H1 (cell line): ENCODE measurements at regions not wholly inside any gene's neighbourhood (a gene's known extent, or its start where the extent isn't known, plus 50 kb on each side); places are given as distances from the start of the nearest gene placed in this dataset.
A peak's percentile ranks its signal among the peaks of the same experiment; 100 is the strongest.

Experiments
- CTCF ChIA-PET: fragments of 300-600 bp; sonication (Branson Sonifier 250); formaldehyde crosslinking; loops from one replicate; lab custom pipeline; 2021; ENCODE audit not compliant: partially characterized antibody; lab: Charles Lee
- POLR2A ChIA-PET: fragments of 300-600 bp; sonication (Branson Sonifier 250); formaldehyde crosslinking; loops from one replicate; lab custom pipeline; 2021; ENCODE audit warnings: inconsistent platforms; ENCODE audit not compliant: partially characterized antibody; lab: Charles Lee
- DNase-seq, 2 experiments: peaks; one replicate each; pipeline versions ENCODE4 v3.0.0 to v3.0.0-alpha.2; 2010 to 2022; ENCODE audit warnings: low spot score in 2 of 2, low read depth in 1 of 2, mixed read lengths in 1 of 2
- FAIRE-seq: peaks from 2 replicates; lab custom pipeline; 2011; peaks lifted over from hg19 to GRCh38; lab: Jason Lieb, UNC
- H2AFZ ChIP-seq: 2 replicates; pipeline ENCODE4 v1.8.1; 2012; ENCODE audit warnings: low read length, inconsistent platforms
- H2AK5ac ChIP-seq: 2 replicates; pipeline ENCODE4 v1.6.1; 2013; ENCODE audit warnings: low read depth, low read length
- H2BK120ac ChIP-seq: replicated peaks from 2 replicates; pipeline ENCODE3; 2013; ENCODE audit warnings: low read depth, low read length, inconsistent platforms
- H2BK12ac ChIP-seq: 2 replicates; pipeline ENCODE4 v1.6.1; 2013; ENCODE audit warnings: low read depth, low read length
- H2BK15ac ChIP-seq: 2 replicates; pipeline ENCODE4 v1.6.1; 2013; ENCODE audit warnings: low read length
- H2BK20ac ChIP-seq: 2 replicates; pipeline ENCODE4 v1.6.1; 2013; ENCODE audit warnings: low read length
- H2BK5ac ChIP-seq: 2 replicates; pipeline ENCODE4 v1.6.1; 2013; ENCODE audit warnings: low read depth, low read length
- H3K14ac ChIP-seq: 2 replicates; pipeline ENCODE4 v1.6.1; 2013; ENCODE audit warnings: inconsistent platforms; ENCODE audit not compliant: insufficient read length
- H3K18ac ChIP-seq: 2 replicates; pipeline ENCODE4 v1.6.1; 2013; ENCODE audit warnings: low read length; ENCODE audit errors: extremely low read depth
- H3K23ac ChIP-seq: 2 replicates; pipeline ENCODE4 v1.6.1; 2013; ENCODE audit warnings: inconsistent platforms; ENCODE audit not compliant: insufficient read length
- H3K23me2 ChIP-seq: 2 replicates; pipeline ENCODE4 v1.6.1; 2013; ENCODE audit warnings: low read depth, low read length
- H3K27ac ChIP-seq: 2 replicates; pipeline ENCODE4 v1.6.1; 2011; ENCODE audit warnings: low read depth, low read length, inconsistent platforms
- H3K27me3 ChIP-seq, 4 experiments: replicated peaks in 1 of 4; 1 replicate in 1 of 4; 2 replicates in 3 of 4; pipeline versions ENCODE4 v1.6.1 to v1.8.1; 2011 to 2013; ENCODE audit warnings: low read length in 3 of 4, mild to moderate bottlenecking in 3 of 4, inconsistent platforms in 2 of 4, mixed read lengths in 2 of 4, moderate library complexity in 1 of 4; ENCODE audit not compliant: control insufficient read depth in 3 of 4, insufficient read depth in 3 of 4; ENCODE audit errors: extremely low read depth in 1 of 4
- H3K36me3 ChIP-seq, 4 experiments: 2 replicates each; pipeline versions ENCODE4 v1.6.1 to v1.8.1; 2011 to 2013; ENCODE audit warnings: mild to moderate bottlenecking in 4 of 4, low read length in 3 of 4, moderate library complexity in 2 of 4, control low read depth in 1 of 4, inconsistent platforms in 1 of 4; ENCODE audit not compliant: insufficient read depth in 4 of 4, control insufficient read depth in 2 of 4
- H3K4ac ChIP-seq: replicated peaks from 2 replicates; pipeline ENCODE3; 2013; ENCODE audit warnings: low read length, low read depth, mixed read lengths, inconsistent platforms; ENCODE audit not compliant: insufficient read length
- H3K4me1 ChIP-seq, 4 experiments: replicated peaks in 1 of 4; 1 replicate in 1 of 4; 2 replicates in 3 of 4; pipeline versions ENCODE4 v1.6.1 to v1.8.1; 2011 to 2013; ENCODE audit warnings: low read length in 3 of 4, inconsistent platforms in 2 of 4, mixed read lengths in 1 of 4; ENCODE audit not compliant: insufficient read depth in 4 of 4, control insufficient read depth in 3 of 4
- H3K4me2 ChIP-seq, 2 experiments: 2 replicates each; pipeline versions ENCODE4 v1.6.1 to v1.8.1; 2011 to 2013; ENCODE audit warnings: low read depth in 2 of 2, low read length in 2 of 2, control low read depth in 1 of 2, inconsistent platforms in 1 of 2, mild to moderate bottlenecking in 1 of 2; ENCODE audit not compliant: insufficient read depth in 1 of 2
- H3K4me3 ChIP-seq, 4 experiments: fragments of 200-600, 300-600 bp in 1 of 4; sonication (generic), shearing (Covaris generic), sonication (Bioruptor Twin) in 1 of 4; 2 replicates each; pipeline versions ENCODE4 v1.5.1 to v1.8.1; 2011 to 2016; ENCODE audit warnings: low read length in 4 of 4, low read depth in 3 of 4, control low read depth in 2 of 4, inconsistent platforms in 2 of 4, mild to moderate bottlenecking in 2 of 4, mixed read lengths in 1 of 4, moderate library complexity in 1 of 4; ENCODE audit not compliant: insufficient read depth in 2 of 4; ENCODE audit errors: extremely low read depth in 1 of 4
- H3K56ac ChIP-seq: replicated peaks from 2 replicates; pipeline ENCODE3; 2013; ENCODE audit warnings: low read depth, mild to moderate bottlenecking, mixed read lengths, low read length, inconsistent platforms; ENCODE audit not compliant: insufficient read length
- H3K79me1 ChIP-seq: 2 replicates; pipeline ENCODE4 v1.6.1; 2013; ENCODE audit warnings: low read depth, low read length, control low read depth
- H3K79me2 ChIP-seq, 2 experiments: 2 replicates each; pipeline versions ENCODE4 v1.6.1 to v1.8.1; 2012 to 2013; ENCODE audit warnings: low read length in 2 of 2, mild to moderate bottlenecking in 2 of 2, inconsistent platforms in 1 of 2; ENCODE audit not compliant: insufficient read depth in 2 of 2, control insufficient read depth in 1 of 2
- H3K9ac ChIP-seq, 4 experiments: replicated peaks in 1 of 4; 1 replicate in 1 of 4; 2 replicates in 3 of 4; pipeline versions ENCODE4 v1.6.1 to v1.8.1; 2011 to 2013; ENCODE audit warnings: low read depth in 3 of 4, low read length in 3 of 4, control low read depth in 2 of 4, mild to moderate bottlenecking in 2 of 4, moderate library complexity in 2 of 4, inconsistent platforms in 1 of 4; ENCODE audit errors: extremely low read depth in 1 of 4
- H3K9me3 ChIP-seq, 2 experiments: 2 replicates each; pipeline versions ENCODE4 v1.6.1 to v1.8.1; 2012 to 2013; ENCODE audit warnings: mild to moderate bottlenecking in 2 of 2, moderate library complexity in 2 of 2, control low read depth in 1 of 2, inconsistent platforms in 1 of 2, low read depth in 1 of 2, low read length in 1 of 2, mixed read lengths in 1 of 2; ENCODE audit not compliant: insufficient read depth in 2 of 2
- H4K20me1 ChIP-seq, 2 experiments: replicated peaks in 1 of 2; 2 replicates each; pipeline versions ENCODE3 to v1.8.1; 2011 to 2013; ENCODE audit warnings: inconsistent platforms in 2 of 2, low read length in 2 of 2, mild to moderate bottlenecking in 1 of 2; ENCODE audit not compliant: insufficient read depth in 2 of 2, control insufficient read depth in 1 of 2
- H4K5ac ChIP-seq: 2 replicates; pipeline ENCODE4 v1.6.1; 2013; ENCODE audit warnings: low read length, low read depth, mixed read lengths, inconsistent platforms; ENCODE audit not compliant: insufficient read length
- H4K8ac ChIP-seq: 2 replicates; pipeline ENCODE4 v1.8.0; 2013; ENCODE audit warnings: mild to moderate bottlenecking, moderate library complexity, low read length, inconsistent platforms; ENCODE audit not compliant: insufficient read depth; ENCODE audit errors: extremely low read depth
- H4K91ac ChIP-seq: replicated peaks from 2 replicates; pipeline ENCODE3; 2013; ENCODE audit warnings: low read length, mixed read lengths, inconsistent platforms; ENCODE audit not compliant: insufficient read length
- KDM5A ChIP-seq: fragments of 200-600 bp; IDR thresholded peaks from 2 replicates; pipeline ENCODE4 v1.7.1; 2012; ENCODE audit warnings: mild to moderate bottlenecking, low read length, inconsistent platforms, mixed read lengths
- RBBP5 ChIP-seq: IDR thresholded peaks from 2 replicates; pipeline ENCODE4 v1.7.1; 2012; ENCODE audit warnings: low read depth, mild to moderate bottlenecking, inconsistent platforms, low read length, moderate library complexity, borderline replicate concordance
- SIN3A ChIP-seq, 2 experiments: IDR thresholded peaks in 1 of 2; conservative IDR thresholded peaks in 1 of 2; 2 replicates each; pipeline ENCODE4 v1.6.1; 2011 to 2012; ENCODE audit warnings: low read length in 2 of 2, improper control_type of control experiment in 1 of 2, low read depth in 1 of 2, mild to moderate bottlenecking in 1 of 2
- SIX5 ChIP-seq: IDR thresholded peaks from 2 replicates; pipeline ENCODE4 v1.6.1; 2011; ENCODE audit warnings: mild to moderate bottlenecking, low read depth, low read length
- WGBS, 2 experiments: shearing (Covaris generic) in 1 of 2; methylation state at CpG; one replicate each; pipeline versions ENCODE4 v1.1.6 to v1.1.7; 2013 to 2015; ENCODE audit warnings: low lambda C conversion rate in 2 of 2, mixed read lengths in 2 of 2, inconsistent platforms in 1 of 2, low coverage in 1 of 2, missing lambda C conversion rate in 1 of 2; ENCODE audit not compliant: insufficient replicate concordance in 2 of 2, insufficient coverage in 1 of 2, insufficient read length in 1 of 2; ENCODE audit errors: extremely low coverage in 1 of 2, missing lambda C conversion rate in 1 of 2; 5-methylcytosine and 5-hydroxymethylcytosine counted together

DNA sequence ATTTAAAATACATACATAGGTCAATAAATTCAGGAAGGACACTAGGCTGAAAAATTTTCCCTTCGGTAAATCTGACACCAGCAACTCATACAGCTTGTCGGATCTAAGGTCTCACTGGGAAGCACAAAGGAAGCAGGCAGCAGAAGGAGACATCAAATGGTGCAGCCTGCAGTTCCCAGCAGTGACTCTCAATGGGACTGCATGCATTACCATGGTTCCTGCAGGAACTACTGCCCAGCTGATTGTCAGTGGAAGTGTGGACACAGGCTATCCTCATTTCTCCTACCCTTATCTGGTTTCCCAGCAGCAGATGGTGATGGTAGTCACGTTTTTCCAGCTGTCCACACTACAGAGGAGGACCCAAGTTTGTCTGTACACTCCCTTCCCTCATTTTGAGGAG lies 113.3 kb downstream of the PPP1R2C start:
- Histone ChIP-seq H3K79me1 (no peaks in the 10 kb centered on the region), H3K27ac (no peak overlapping the region), H3K79me2 (no peaks in the 10 kb centered on the region), H2BK5ac (no peak overlapping the region), H3K4ac (no peak overlapping the region), H4K5ac (no peak overlapping the region), H3K23me2 (no peaks in the 10 kb centered on the region), H4K91ac (no peak overlapping the region), H2BK12ac (no peak overlapping the region), H2BK20ac (no peak overlapping the region), H3K14ac (no peak overlapping the region), H3K4me2 (no peak overlapping the region), H3K56ac (no peak overlapping the region), H2BK120ac (no peak overlapping the region), H3K27me3 (no peaks in the 10 kb centered on the region), H4K20me1 (no peaks in the 10 kb centered on the region), H2AK5ac (no peak overlapping the region), H3K9ac (no peak overlapping the region), H3K36me3 (no peaks in the 10 kb centered on the region), H2BK15ac (no peak overlapping the region), H3K9me3 (0 out of 4 replicates have a peak, but pooled peaks cover 0 to under 1% of the 10 kb centered on the region in 2 experiments), H3K23ac (no peak overlapping the region), H2AFZ (no peak overlapping the region)
- FAIRE-seq (peak; percentile 91), DNase-seq (no peak)
- POLR2A ChIA-PET, result no interaction called here
- CTCF ChIA-PET, result no interaction called here
- WGBS, 2 experiments, result 71% methylated on average over 3 of the region's 3 CpGs; no CpG with 5 or more reads in 1 of the 2 experiments
- TF ChIP-seq SIX5 (no peak), SIN3A (conservative IDR thresholded peaks at IDR 0.05 in 1 of 2, IDR thresholded peaks at IDR 0.05 in 1 of 2; ENCODE audit: low read depth in 1 of 2, low read length in 2 of 2) (peak; percentile 88; a peak in 2 of 4 replicates), RBBP5 (no peak), KDM5A (no peak)
- TF ChIP-seq, all 59 proteins: peak for 1
- Histone ChIP-seq H3K18ac (no peak overlapping the region), H4K8ac (no peak overlapping the region), H3K4me3 (no peak overlapping the region), H3K4me1 (no peaks in the 10 kb centered on the region; a peak in 1 of 7 replicates)
